ENCODE measurements at regions not wholly inside any gene's neighbourhood (a gene's known extent, or its start where the extent isn't known, plus 50 kb on each side); places are given as distances from the start of the nearest gene placed in this dataset.
"Not testable (repeated sequence)": the region's sequence is repeated elsewhere in the genome, so short reads cannot be mapped to it uniquely, and the experiment has no call there.

DNA sequence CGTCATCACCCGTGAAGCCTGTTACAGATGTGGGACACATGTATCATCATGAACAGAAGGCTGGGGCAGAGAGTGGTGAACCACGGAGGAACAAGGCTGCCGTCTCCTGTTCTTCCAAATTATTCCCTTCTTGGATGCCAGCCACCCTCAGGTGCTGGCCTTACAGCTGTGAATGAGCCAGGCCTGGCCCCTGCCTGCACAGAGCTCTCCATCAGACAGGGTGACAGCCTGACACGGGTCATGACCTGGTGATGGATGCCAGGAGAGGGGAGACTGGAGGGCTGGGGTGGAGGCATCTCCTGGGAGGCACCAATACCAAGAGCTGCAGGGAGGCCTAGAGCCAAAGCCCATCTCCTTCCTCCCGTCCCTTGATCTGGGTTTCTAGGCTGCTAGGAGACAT is 230.0 kb upstream of the C1orf174 start:
- TF ChIP-seq, protein P1, sequence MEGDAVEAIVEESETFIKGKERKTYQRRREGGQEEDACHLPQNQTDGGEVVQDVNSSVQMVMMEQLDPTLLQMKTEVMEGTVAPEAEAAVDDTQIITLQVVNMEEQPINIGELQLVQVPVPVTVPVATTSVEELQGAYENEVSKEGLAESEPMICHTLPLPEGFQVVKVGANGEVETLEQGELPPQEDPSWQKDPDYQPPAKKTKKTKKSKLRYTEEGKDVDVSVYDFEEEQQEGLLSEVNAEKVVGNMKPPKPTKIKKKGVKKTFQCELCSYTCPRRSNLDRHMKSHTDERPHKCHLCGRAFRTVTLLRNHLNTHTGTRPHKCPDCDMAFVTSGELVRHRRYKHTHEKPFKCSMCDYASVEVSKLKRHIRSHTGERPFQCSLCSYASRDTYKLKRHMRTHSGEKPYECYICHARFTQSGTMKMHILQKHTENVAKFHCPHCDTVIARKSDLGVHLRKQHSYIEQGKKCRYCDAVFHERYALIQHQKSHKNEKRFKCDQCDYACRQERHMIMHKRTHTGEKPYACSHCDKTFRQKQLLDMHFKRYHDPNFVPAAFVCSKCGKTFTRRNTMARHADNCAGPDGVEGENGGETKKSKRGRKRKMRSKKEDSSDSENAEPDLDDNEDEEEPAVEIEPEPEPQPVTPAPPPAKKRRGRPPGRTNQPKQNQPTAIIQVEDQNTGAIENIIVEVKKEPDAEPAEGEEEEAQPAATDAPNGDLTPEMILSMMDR (IDR thresholded peaks at IDR 0.05; ENCODE audit: low read depth, low read length), result no peak
- H3K9me3 ChIP-seq (ENCODE audit: severe bottlenecking), result no peaks in the 10 kb centered on the region
- H3K4me3 ChIP-seq (ENCODE audit: low read depth, low read length), result no peak overlapping the region
- DNase-seq, result no peak
- no peak overlapping the region for H3K27ac ChIP-seq
- H3K27me3 ChIP-seq (ENCODE audit: insufficient read depth, low read depth, severe bottlenecking), result no peaks in the 10 kb centered on the region
- no peaks in the 10 kb centered on the region for H3K36me3 ChIP-seq

DNA sequence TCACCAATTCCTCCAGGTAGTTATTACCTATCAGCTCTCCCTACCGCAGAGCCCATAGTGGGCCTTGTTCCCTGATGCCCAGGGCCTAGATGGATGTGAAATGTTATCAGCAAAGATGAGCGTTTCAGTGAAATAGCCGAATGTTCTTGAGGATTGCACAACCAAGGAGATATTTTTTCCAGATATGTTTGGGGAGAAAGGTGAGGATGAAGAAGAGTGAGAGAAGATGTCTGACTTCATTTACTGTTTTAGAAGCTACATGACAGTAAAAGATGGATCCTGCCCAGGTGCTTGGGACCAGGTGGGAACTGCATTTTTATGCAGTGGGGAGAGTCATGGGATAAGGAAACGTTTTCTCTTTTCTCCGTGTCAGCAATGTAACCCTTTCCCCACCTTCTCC is 231.7 kb upstream of the C1orf174 start:
- H3K27me3 ChIP-seq (ENCODE audit: insufficient read depth, low read depth, severe bottlenecking), result no peaks in the 10 kb centered on the region
- no peak overlapping the region for H3K27ac ChIP-seq
- DNase-seq, result no peak
- TF ChIP-seq, protein P1 (IDR thresholded peaks at IDR 0.05; ENCODE audit: low read depth, low read length), result no peak
- no peaks in the 10 kb centered on the region for H3K9me3 ChIP-seq (ENCODE audit: severe bottlenecking)
- no peak overlapping the region for H3K4me3 ChIP-seq (ENCODE audit: low read depth, low read length)
- no peaks in the 10 kb centered on the region for H3K36me3 ChIP-seq

DNA sequence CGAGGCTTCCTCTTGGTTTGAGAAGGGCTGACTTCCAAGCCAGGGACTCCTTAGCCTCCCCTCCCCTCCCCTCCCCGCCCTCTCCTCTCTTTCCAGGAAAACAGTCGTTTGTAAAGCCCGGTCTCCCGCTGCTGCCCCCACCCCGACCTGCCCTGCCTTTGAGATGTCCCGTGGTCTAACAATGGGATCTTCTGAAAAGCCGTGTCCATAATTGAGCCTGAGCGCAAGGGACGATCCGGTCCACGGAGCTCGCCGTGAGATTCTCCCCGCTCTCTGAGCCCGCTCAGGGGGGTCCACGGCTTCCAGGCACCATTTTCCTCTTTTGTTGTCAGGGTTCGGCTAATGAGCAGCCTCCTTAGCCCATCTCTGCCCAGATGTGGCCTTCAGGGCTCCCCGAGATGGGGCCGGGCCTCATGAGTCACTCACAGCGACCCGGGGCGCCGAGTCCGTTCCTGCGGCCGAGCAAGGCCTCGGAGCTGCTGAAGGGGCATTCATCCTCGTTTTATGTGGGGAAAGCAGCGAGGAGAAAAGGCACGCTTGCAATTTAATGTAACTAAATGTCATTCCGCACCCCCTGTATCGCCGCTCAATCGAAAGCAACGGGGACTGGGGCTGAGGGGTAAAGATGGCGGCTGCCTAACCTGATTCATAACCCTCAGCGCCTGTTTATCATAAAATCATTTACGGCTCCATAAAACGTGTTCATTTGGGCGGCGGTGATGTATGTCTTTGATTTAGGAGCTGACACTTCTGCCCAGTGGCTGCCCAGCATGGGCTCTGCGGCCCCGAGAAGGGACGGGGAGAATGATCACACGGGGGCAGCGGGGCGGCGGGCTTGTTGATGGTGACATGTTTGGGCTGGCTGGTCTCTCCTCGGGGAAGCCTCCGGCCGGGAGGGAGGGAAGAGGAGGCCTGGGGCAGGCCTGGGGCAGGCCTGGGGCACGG is 232.6 kb upstream of the C1orf174 start:
- TF ChIP-seq, protein P1 (IDR thresholded peaks at IDR 0.05; ENCODE audit: low read depth, low read length), result no peak
- Histone ChIP-seq H3K9me3 (ENCODE audit: severe bottlenecking) (no peaks in the 10 kb centered on the region), H3K27ac (no peak overlapping the region), H3K4me3 (ENCODE audit: low read depth, low read length) (no peak overlapping the region), H3K27me3 (ENCODE audit: insufficient read depth, low read depth, severe bottlenecking) (no peaks in the 10 kb centered on the region), H3K36me3 (no peaks in the 10 kb centered on the region)
- no peak for DNase-seq

DNA sequence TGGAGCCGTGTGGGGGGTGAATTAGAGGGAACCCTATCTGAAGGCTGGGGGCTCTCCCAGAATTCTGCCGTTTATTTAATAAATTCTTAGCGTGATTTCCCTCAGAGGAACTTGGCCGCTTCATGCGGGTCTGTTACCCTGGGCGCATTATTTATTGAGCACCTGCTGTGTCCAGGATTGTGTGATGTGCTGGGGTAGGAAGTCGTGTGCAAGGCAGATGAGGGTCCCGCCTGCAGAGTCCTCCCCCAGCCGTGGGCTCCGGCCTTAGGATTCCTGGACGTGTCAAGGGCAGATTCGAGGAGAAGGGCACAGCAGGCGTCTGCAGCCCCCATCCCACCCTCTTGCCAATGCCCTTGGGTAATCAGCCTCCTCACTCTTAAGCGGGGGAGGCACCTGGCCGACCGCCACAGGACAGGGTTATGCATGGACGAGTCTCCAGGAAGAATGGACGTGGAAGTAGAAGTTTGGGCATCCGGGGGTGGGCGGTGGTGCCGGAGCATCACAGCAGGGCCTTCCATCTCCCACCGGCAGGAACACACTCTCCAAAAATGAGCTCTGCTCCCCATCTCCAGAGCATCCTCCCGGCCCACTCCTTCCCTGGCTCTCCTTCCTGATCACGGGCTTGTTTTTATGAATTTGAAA is 233.3 kb upstream of the C1orf174 start:
- DNase-seq, result no peak
- Histone ChIP-seq H3K27ac (no peak overlapping the region), H3K4me3 (ENCODE audit: low read depth, low read length) (no peak overlapping the region), H3K27me3 (ENCODE audit: insufficient read depth, low read depth, severe bottlenecking) (no peaks in the 10 kb centered on the region), H3K36me3 (no peaks in the 10 kb centered on the region), H3K9me3 (ENCODE audit: severe bottlenecking) (no peaks in the 10 kb centered on the region)
- TF ChIP-seq, protein P1 (IDR thresholded peaks at IDR 0.05; ENCODE audit: low read depth, low read length), result no peak

DNA sequence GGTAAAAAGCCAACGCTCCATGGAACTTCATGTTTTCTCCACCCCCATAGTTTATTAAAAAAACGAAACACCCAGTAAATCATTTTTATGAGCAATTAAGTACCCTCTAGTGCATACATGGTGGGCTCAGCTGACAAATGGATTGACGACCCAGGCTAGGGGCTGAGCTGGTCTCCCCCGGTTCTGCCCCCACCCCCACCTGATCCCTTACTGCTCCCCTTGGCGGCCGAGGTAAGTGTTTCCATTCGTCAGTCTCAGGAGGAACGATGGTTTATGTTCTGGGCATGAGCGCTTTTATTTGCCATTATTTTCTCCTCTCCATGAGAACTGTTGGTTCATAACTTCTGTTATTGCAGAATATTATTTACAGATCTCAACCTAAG is 233.9 kb upstream of the C1orf174 start:
- TF ChIP-seq, protein P1 (IDR thresholded peaks at IDR 0.05; ENCODE audit: low read depth, low read length), result no peak
- Histone ChIP-seq H3K27me3 (ENCODE audit: insufficient read depth, low read depth, severe bottlenecking) (no peaks in the 10 kb centered on the region), H3K36me3 (no peaks in the 10 kb centered on the region)

DNA sequence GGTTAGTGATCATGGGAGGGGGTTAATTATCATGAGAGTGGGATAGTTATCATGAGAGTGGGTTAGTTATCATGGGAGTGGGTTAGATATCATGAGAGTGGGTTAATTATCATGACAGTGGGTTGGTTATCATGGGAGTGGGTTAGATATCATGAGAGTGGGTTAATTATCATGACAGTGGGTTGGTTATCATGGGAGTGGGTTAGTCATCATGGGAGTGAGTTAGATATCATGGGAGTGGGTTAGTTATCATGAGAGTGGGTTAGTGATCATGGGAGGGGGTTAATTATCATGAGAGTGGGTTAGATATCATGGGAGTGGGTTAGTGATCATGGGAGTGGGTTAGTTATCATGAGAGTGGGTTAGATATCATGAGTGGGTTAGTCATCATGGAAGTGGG is 235.8 kb upstream of the C1orf174 start:
- not testable (repeated sequence) for H3K9me3 ChIP-seq (ENCODE audit: severe bottlenecking); H3K4me3 ChIP-seq (ENCODE audit: low read depth, low read length); H3K27me3 ChIP-seq (ENCODE audit: insufficient read depth, low read depth, severe bottlenecking); H3K27ac ChIP-seq; H3K36me3 ChIP-seq; DNase-seq

More for the DNA sequence above, 233.9 kb upstream of the C1orf174 start:
- no peak overlapping the region for H3K27ac ChIP-seq
- no peak overlapping the region for H3K4me3 ChIP-seq (ENCODE audit: low read depth, low read length)
- DNase-seq, result no peak
- H3K9me3 ChIP-seq (ENCODE audit: severe bottlenecking), result no peaks in the 10 kb centered on the region
